DND-41 (cell line): ENCODE measurements at regions not wholly inside any gene's neighbourhood (a gene's known extent, or its start where the extent isn't known, plus 50 kb on each side); places are given as distances from the start of the nearest gene placed in this dataset.

ENCODE experiments used
- ATAC-seq: fragments of 200-7000 bp; cut with Tn5 transposase; 3 replicates; pipeline ENCODE4 v1.9.1; 2021; ENCODE audit warnings: low read depth; ENCODE audit not compliant: insufficient read depth
- DNase-seq: peaks from one replicate; pipeline ENCODE4 v3.0.0-alpha.2; 2020
- H2AFZ ChIP-seq: 2 replicates; pipeline ENCODE4 v1.6.0; 2012; ENCODE audit warnings: low read depth, low read length
- H3K27ac ChIP-seq: 2 replicates; pipeline ENCODE4 v1.5.1; 2012; ENCODE audit warnings: low read length, inconsistent platforms
- H3K27me3 ChIP-seq: fragments of 200-600 bp; sonication (generic); 2 replicates; pipeline ENCODE4 v1.6.0; 2012; ENCODE audit warnings: low read length, mild to moderate bottlenecking, inconsistent platforms; ENCODE audit not compliant: insufficient read depth, poor library complexity
- H3K36me3 ChIP-seq: 2 replicates; pipeline ENCODE4 v1.5.1; 2012; ENCODE audit warnings: low read length, inconsistent platforms; ENCODE audit not compliant: insufficient read depth
- H3K4me1 ChIP-seq: 2 replicates; pipeline ENCODE4 v1.5.1; 2012; ENCODE audit warnings: mild to moderate bottlenecking, low read length; ENCODE audit not compliant: insufficient read depth
- H3K4me2 ChIP-seq: 2 replicates; pipeline ENCODE4 v1.6.0; 2012; ENCODE audit warnings: mild to moderate bottlenecking, moderate library complexity, low read length, inconsistent platforms; ENCODE audit not compliant: insufficient read depth
- H3K4me3 ChIP-seq, 2 experiments: fragments of 200-600 bp in 1 of 2; shearing (Covaris generic) in 1 of 2; 2 replicates each; pipeline ENCODE4 v1.5.1; 2012 to 2016; ENCODE audit warnings: inconsistent platforms in 2 of 2, low read length in 2 of 2, mild to moderate bottlenecking in 2 of 2, low read depth in 1 of 2, moderate library complexity in 1 of 2
- H3K79me2 ChIP-seq: 2 replicates; pipeline ENCODE4 v1.6.0; 2012; ENCODE audit warnings: low read length, inconsistent platforms; ENCODE audit not compliant: insufficient read depth
- H3K9ac ChIP-seq: 2 replicates; pipeline ENCODE4 v1.6.0; 2012; ENCODE audit warnings: low read depth, mild to moderate bottlenecking, inconsistent platforms, low read length, moderate library complexity
- H3K9me3 ChIP-seq: 2 replicates; pipeline ENCODE4 v1.5.1; 2012; ENCODE audit warnings: low read length, moderate library complexity, mild to moderate bottlenecking, inconsistent platforms; ENCODE audit not compliant: insufficient read depth, severe bottlenecking
- H4K20me1 ChIP-seq: 2 replicates; pipeline ENCODE4 v1.6.0; 2012; ENCODE audit warnings: low read length; ENCODE audit not compliant: insufficient read depth
- CTCF ChIP-seq: IDR thresholded peaks from 2 replicates; pipeline ENCODE4 v1.5.1; 2012; ENCODE audit warnings: borderline replicate concordance, low read length, moderate library complexity, mild to moderate bottlenecking; ENCODE audit not compliant: poor library complexity, severe bottlenecking; ENCODE audit errors: extremely low read depth
- EZH2 ChIP-seq: IDR thresholded peaks from 3 replicates; pipeline ENCODE4 v1.6.1; 2012; ENCODE audit warnings: borderline replicate concordance, low read depth, mild to moderate bottlenecking, moderate library complexity, low read length, inconsistent platforms; ENCODE audit not compliant: severe bottlenecking

GRCh38 chr18:5643288-5643687 lies 99.5 kb upstream of the EPB41L3 start:
- Histone ChIP-seq H4K20me1 (no peaks in the 10 kb centered on the region), H3K36me3 (no peaks in the 10 kb centered on the region), H3K27me3 (no peaks in the 10 kb centered on the region), H3K79me2 (no peaks in the 10 kb centered on the region), H3K4me3 (no peak overlapping the region), H2AFZ (no peak overlapping the region), H3K9me3 (no peaks in the 10 kb centered on the region), H3K27ac (no peak overlapping the region), H3K4me1 (no peaks in the 10 kb centered on the region), H3K9ac (no peak overlapping the region), H3K4me2 (no peak overlapping the region)
- TF ChIP-seq CTCF = no peak
- TF ChIP-seq EZH2 = no peak
- ATAC-seq = no peak
- DNase-seq = no peak

DNA sequence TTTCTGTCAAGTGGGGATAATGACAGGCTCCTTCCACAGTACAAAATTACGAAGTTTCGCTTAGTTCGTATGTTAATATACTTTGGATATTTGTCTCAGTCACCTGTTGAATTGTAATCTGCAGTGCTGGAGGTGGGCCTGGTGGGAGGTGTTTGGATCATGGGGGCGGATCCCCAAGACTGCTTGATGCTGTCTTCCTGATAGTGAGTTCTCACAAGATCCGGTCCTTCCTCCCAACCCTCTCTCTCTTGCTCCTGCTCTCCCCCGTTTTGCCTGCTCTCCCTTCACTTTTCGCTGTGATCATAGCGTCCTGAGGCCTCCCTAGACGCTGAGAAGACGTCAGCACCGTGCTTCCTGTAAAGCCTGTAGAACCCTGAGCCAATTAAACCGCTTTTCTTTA lies 97.1 kb upstream of the EPB41L3 start:
- H3K9me3 ChIP-seq = no peaks in the 10 kb centered on the region
- DNase-seq (no peak), ATAC-seq (no peak)
- TF ChIP-seq EZH2 (no peak), CTCF (no peak)
- no peaks in the 10 kb centered on the region for H3K79me2 ChIP-seq
- H3K36me3 ChIP-seq = no peaks in the 10 kb centered on the region
- H3K9ac ChIP-seq = no peak overlapping the region
- no peaks in the 10 kb centered on the region for H3K27me3 ChIP-seq
- no peaks in the 10 kb centered on the region for H4K20me1 ChIP-seq
- H3K4me3 ChIP-seq = no peak overlapping the region
- no peak overlapping the region for H3K27ac ChIP-seq
- H3K4me1 ChIP-seq = no peaks in the 10 kb centered on the region
- no peak overlapping the region for H2AFZ ChIP-seq
- H3K4me2 ChIP-seq = no peak overlapping the region

GRCh38 chr18:5639131-5639530 lies 95.3 kb upstream of the EPB41L3 start:
- Histone ChIP-seq H3K9ac (no peak overlapping the region), H4K20me1 (no peaks in the 10 kb centered on the region), H3K36me3 (no peaks in the 10 kb centered on the region), H2AFZ (no peak overlapping the region), H3K27me3 (no peaks in the 10 kb centered on the region), H3K4me2 (no peak overlapping the region), H3K79me2 (no peaks in the 10 kb centered on the region), H3K27ac (no peak overlapping the region), H3K4me3 (no peak overlapping the region), H3K4me1 (no peaks in the 10 kb centered on the region), H3K9me3 (no peaks in the 10 kb centered on the region)
- TF ChIP-seq EZH2 (no peak), CTCF (no peak)
- ATAC-seq (no peak), DNase-seq (no peak)

GRCh38 chr18:5632041-5632440 lies 88.2 kb upstream of the EPB41L3 start:
- no peaks in the 10 kb centered on the region for H4K20me1 ChIP-seq
- no peaks in the 10 kb centered on the region for H3K4me1 ChIP-seq
- TF ChIP-seq CTCF (no peak), EZH2 (no peak)
- H3K4me2 ChIP-seq = no peak overlapping the region
- no peaks in the 10 kb centered on the region for H3K79me2 ChIP-seq
- no peaks in the 10 kb centered on the region for H3K36me3 ChIP-seq
- no peak overlapping the region for H2AFZ ChIP-seq
- no peaks in the 10 kb centered on the region for H3K27me3 ChIP-seq
- H3K9me3 ChIP-seq = peaks cover 10% of the 10 kb centered on the region
- no peak overlapping the region for H3K4me3 ChIP-seq
- no peak overlapping the region for H3K9ac ChIP-seq
- DNase-seq (no peak), ATAC-seq (no peak)
- H3K27ac ChIP-seq = no peak overlapping the region
